ENCODE measurements at regions not wholly inside any gene's neighbourhood (a gene's known extent, or its start where the extent isn't known, plus 50 kb on each side); places are given as distances from the start of the nearest gene placed in this dataset.

- no peak overlapping the region for H2AFZ ChIP-seq (ENCODE audit: low read depth, low read length, poor library complexity, severe bottlenecking)
- intact Hi-C loops (cut with micrococcal nuclease), result no loop called here
- H3K4me2 ChIP-seq (ENCODE audit: low read length), result no peak overlapping the region
- RAD21 ChIA-PET (ENCODE audit: low non-redundant PET in 1 of 2, low total read pairs in 2 of 2, uncharacterized antibody in 2 of 2, unreplicated experiment in 2 of 2), result no interaction called here
- H4K20me1 ChIP-seq (ENCODE audit: insufficient read depth), result no peaks in the 10 kb centered on the region
- no peaks in the 10 kb centered on the region for H3K79me2 ChIP-seq (ENCODE audit: insufficient read depth, low read length)
- no peak for ATAC-seq
- H3K4me3 ChIP-seq (replicated peaks in 1 of 2; ENCODE audit: low read depth in 1 of 2, low read length in 2 of 2), result no peak overlapping the region
- no peak overlapping the region for H3K27ac ChIP-seq (ENCODE audit: low read depth, low read length)
- POLR2A ChIA-PET, result no interaction called here
- no peaks in the 10 kb centered on the region for H3K27me3 ChIP-seq (ENCODE audit: insufficient read depth, low read length)
- H3K36me3 ChIP-seq (ENCODE audit: control insufficient read depth in 1 of 2, insufficient read depth in 2 of 2, low read length in 2 of 2), result no peaks in the 10 kb centered on the region
- no peaks in the 10 kb centered on the region for H3K4me1 ChIP-seq (ENCODE audit: control insufficient read depth in 1 of 2, insufficient read depth in 2 of 2, low read length in 2 of 2)
- TF ChIP-seq ELF1 (IDR thresholded peaks at IDR 0.05; ENCODE audit: borderline replicate concordance, low read depth) (no peak), ZNF274 (IDR thresholded peaks at IDR 0.05; ENCODE audit: low read depth, low read length) (no peak)
- BruUV-seq (replicated peaks), result no TSS peak
- no peaks in the 10 kb centered on the region for H3K9me2 ChIP-seq (ENCODE audit: insufficient read depth)
- CTCF ChIA-PET, result no interaction called here
- no peak for DNase-seq (ENCODE audit: low read depth, low spot score)
- peaks cover 6 to 34% of the 10 kb centered on the region in 2 experiments; a peak in 2 of 4 replicates for H3K9me3 ChIP-seq (ENCODE audit: control insufficient read depth in 1 of 2, insufficient read depth in 1 of 2, low read depth in 1 of 2, low read length in 2 of 2)
- no peak overlapping the region for H3K9ac ChIP-seq (ENCODE audit: low read length)
These were observed 157.6 kb upstream of the IRX2 start for GRCh38 chr5:2909035-2909434.

- H3K4me3 ChIP-seq (replicated peaks in 1 of 2; ENCODE audit: low read depth in 1 of 2, low read length in 2 of 2), result no peak overlapping the region
- H3K36me3 ChIP-seq (ENCODE audit: control insufficient read depth in 1 of 2, insufficient read depth in 2 of 2, low read length in 2 of 2), result no peaks in the 10 kb centered on the region
- no peak overlapping the region for H3K9ac ChIP-seq (ENCODE audit: low read length)
- no peak overlapping the region for H3K4me2 ChIP-seq (ENCODE audit: low read length)
- ATAC-seq (no peak), DNase-seq (ENCODE audit: low read depth, low spot score) (no peak)
- no peaks in the 10 kb centered on the region for H3K27me3 ChIP-seq (ENCODE audit: insufficient read depth, low read length)
- POLR2A ChIA-PET, result no interaction called here
- RAD21 ChIA-PET (ENCODE audit: low non-redundant PET in 1 of 2, low total read pairs in 2 of 2, uncharacterized antibody in 2 of 2, unreplicated experiment in 2 of 2), result no interaction called here
- no peaks in the 10 kb centered on the region for H3K4me1 ChIP-seq (ENCODE audit: control insufficient read depth in 1 of 2, insufficient read depth in 2 of 2, low read length in 2 of 2)
- no peaks in the 10 kb centered on the region for H3K9me2 ChIP-seq (ENCODE audit: insufficient read depth)
- H2AFZ ChIP-seq (ENCODE audit: low read depth, low read length, poor library complexity, severe bottlenecking), result no peak overlapping the region
- BruUV-seq (replicated peaks), result no TSS peak
- no peaks in the 10 kb centered on the region for H4K20me1 ChIP-seq (ENCODE audit: insufficient read depth)
- H3K27ac ChIP-seq (ENCODE audit: low read depth, low read length), result no peak overlapping the region
- CTCF ChIA-PET, result no interaction called here
- TF ChIP-seq POLR2AphosphoS5 (IDR thresholded peaks at IDR 0.05; ENCODE audit: low read depth, low read length) (no peak), ZFX (IDR thresholded peaks at IDR 0.05) (no peak), ZBTB33 (IDR thresholded peaks at IDR 0.05; ENCODE audit: extremely low read depth, insufficient replicate concordance, low read length) (no peak)
- peaks cover 4 to 30% of the 10 kb centered on the region in 2 experiments; a peak in 2 of 4 replicates for H3K9me3 ChIP-seq (ENCODE audit: control insufficient read depth in 1 of 2, insufficient read depth in 1 of 2, low read depth in 1 of 2, low read length in 2 of 2)
- intact Hi-C loops (cut with micrococcal nuclease), result no loop called here
- no peaks in the 10 kb centered on the region for H3K79me2 ChIP-seq (ENCODE audit: insufficient read depth, low read length)
These were observed 156.6 kb upstream of the IRX2 start for GRCh38 chr5:2908086-2908485.
